ENCODE measurements at regions not wholly inside any gene's neighbourhood (a gene's known extent, or its start where the extent isn't known, plus 50 kb on each side); places are given as distances from the start of the nearest gene placed in this dataset.
"Not testable (repeated sequence)": the region's sequence is repeated elsewhere in the genome, so short reads cannot be mapped to it uniquely, and the experiment has no call there.

DNA sequence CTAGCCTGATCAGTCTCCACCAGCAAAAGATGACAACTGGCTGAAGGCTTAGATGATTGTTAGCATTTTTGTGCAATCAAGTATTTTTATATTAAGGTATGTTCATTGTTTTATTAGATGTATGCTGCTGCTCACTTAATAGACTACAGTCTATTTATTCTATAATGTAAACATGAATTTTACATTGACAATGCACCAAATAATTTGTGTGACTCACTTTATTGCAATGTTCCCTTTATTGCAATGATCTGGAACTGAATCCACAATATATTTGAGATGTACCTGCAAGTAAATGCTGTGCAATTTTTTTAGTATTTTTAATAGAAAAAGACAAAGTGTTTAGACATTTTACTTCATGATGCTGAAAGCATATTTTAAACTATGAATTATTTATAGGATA is 896.5 kb downstream of the AMY1C start:
- TF ChIP-seq, protein P1, sequence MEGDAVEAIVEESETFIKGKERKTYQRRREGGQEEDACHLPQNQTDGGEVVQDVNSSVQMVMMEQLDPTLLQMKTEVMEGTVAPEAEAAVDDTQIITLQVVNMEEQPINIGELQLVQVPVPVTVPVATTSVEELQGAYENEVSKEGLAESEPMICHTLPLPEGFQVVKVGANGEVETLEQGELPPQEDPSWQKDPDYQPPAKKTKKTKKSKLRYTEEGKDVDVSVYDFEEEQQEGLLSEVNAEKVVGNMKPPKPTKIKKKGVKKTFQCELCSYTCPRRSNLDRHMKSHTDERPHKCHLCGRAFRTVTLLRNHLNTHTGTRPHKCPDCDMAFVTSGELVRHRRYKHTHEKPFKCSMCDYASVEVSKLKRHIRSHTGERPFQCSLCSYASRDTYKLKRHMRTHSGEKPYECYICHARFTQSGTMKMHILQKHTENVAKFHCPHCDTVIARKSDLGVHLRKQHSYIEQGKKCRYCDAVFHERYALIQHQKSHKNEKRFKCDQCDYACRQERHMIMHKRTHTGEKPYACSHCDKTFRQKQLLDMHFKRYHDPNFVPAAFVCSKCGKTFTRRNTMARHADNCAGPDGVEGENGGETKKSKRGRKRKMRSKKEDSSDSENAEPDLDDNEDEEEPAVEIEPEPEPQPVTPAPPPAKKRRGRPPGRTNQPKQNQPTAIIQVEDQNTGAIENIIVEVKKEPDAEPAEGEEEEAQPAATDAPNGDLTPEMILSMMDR (IDR thresholded peaks at IDR 0.05; ENCODE audit: low read depth, low read length), result no peak
- no peak overlapping the region for H3K4me3 ChIP-seq (ENCODE audit: low read depth, low read length)

DNA sequence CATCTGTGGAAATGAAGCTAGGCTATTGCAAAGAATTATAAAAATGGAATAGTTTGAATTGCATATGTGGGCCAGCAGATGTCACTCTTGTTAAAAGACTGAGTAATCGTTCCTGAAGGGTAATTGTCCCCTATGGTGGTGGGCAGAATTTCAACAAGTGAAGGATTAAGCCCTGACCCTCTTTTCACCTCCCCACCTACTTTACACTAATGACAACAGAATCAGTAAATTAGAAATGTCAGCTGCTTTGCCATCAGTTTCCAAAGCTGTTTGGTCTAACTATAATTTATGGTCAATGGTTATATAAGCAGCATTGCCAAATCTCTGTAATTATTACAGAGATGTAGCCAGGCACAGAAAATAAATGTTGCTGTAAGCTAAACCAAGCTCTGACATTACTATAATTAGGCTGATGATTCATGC is 898.6 kb downstream of the AMY1C start:
- H3K4me3 ChIP-seq (ENCODE audit: low read depth, low read length), result no peak overlapping the region
- TF ChIP-seq, protein P1 (IDR thresholded peaks at IDR 0.05; ENCODE audit: low read depth, low read length), result no peak

DNA sequence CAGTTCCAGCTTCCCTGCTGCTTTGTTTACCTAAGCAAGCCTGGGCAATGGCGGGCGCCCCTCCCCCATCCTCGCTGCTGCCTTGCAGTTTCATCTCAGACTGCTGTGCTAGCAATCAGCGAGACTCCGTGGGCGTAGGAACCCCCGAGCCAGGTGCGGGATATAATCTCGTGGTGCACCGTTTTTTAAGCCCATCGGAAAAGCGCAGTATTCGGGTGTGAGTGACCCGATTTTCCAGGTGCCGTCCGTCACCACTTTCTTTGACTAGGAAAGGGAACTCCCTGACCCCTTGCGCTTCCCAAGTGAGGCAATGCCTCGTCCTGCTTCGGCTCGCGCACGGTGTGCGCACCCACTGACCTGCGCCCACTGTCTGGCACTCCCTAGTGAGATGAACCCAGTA is 914.7 kb downstream of the AMY1C start:
- H3K4me3 ChIP-seq (ENCODE audit: low read depth, low read length), result not testable (repeated sequence)

DNA sequence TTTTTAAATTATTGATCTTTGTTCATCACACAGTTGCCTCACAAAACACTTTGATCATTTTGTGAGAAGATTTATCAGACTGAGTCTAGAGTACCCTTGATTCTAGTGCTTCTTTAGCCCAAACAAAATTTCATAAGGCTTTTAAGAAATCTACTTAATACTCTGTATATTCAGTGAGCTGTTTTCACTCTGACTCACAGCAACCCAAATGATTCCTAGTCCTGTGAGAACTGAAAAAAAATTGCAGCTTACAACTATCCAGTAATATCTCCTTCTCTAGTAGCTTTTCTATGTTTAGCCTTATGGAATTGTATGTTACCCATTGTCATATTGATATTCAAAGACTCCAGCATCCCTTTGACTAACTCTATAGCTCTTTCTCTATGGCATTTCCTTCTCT is 915.6 kb downstream of the AMY1C start:
- H3K4me3 ChIP-seq (ENCODE audit: low read depth, low read length), result no peak overlapping the region
- TF ChIP-seq, protein P1 (IDR thresholded peaks at IDR 0.05; ENCODE audit: low read depth, low read length), result no peak

DNA sequence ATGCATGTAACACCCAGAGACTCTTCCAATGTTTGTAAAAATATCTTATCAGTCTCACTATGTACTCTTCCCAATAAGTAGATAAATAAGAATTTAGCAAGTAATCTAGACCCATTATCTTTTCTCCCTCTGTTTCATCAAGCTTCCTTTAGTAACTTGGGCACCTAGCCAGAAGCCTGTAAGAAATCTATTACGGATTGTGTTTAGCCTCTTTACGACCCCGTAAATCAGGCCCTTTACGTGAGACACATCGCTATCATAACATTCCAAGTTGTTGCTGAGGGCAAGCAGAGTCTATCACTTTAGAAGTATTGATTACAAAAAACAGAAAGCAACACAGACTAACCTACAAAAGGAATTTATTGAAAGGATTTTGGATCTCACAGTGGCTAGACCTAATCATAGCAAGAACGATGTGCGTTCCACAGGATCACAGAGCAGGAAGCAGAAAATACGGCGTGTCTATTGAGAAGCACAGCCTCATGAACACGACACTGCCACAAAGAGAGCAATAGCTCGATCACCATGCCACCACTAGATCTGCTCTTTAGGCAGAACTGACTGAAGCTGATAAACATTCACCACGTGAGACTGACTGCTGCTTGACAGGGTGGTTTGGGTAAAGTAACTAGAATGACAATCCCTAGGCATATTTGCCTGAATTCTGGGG is 922.1 kb downstream of the AMY1C start:
- TF ChIP-seq, protein P1 (IDR thresholded peaks at IDR 0.05; ENCODE audit: low read depth, low read length), result no peak
- no peak overlapping the region for H3K4me3 ChIP-seq (ENCODE audit: low read depth, low read length)

DNA sequence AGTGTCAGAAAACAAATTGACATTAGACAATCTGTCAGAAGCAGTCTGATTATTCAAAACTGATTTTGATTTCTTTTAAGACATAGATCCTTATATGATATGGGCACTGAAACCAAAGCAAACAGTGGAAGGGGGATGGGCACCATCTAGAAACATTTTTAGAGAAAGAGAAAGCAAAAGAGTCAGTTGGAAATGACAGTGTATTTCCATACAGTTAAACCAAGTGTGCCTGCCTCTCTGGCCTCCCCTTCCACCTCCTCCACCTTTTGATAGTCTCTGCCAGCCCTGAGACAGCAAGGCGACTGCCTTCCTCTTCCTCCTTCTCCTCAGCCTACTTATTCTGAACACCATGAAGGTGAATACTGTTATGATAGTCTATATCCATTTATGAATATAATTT is 949.7 kb downstream of the AMY1C start:
- TF ChIP-seq, protein P1 (IDR thresholded peaks at IDR 0.05; ENCODE audit: low read depth, low read length), result no peak
- H3K4me3 ChIP-seq (ENCODE audit: low read depth, low read length), result no peak overlapping the region

DNA sequence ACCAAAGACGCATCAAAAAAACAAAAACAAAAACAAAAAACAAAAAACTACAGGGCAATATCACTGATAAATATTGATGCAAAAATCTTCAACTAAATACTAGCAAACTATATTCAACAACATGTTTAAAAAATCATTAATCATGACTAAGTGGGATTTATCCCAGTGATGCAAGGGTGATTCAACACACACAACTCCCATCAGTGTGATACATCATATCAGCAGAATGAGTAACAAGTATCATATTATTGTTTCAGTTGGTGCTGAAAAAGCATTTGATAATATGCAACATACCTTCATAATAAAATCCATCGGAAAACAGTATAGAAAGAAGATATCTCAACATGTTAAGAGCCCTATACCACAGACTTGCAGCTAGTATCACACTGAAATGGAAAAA is 953.0 kb downstream of the AMY1C start:
- TF ChIP-seq, protein P1 (IDR thresholded peaks at IDR 0.05; ENCODE audit: low read depth, low read length), result no peak
- H3K4me3 ChIP-seq (ENCODE audit: low read depth, low read length), result no peak overlapping the region

DNA sequence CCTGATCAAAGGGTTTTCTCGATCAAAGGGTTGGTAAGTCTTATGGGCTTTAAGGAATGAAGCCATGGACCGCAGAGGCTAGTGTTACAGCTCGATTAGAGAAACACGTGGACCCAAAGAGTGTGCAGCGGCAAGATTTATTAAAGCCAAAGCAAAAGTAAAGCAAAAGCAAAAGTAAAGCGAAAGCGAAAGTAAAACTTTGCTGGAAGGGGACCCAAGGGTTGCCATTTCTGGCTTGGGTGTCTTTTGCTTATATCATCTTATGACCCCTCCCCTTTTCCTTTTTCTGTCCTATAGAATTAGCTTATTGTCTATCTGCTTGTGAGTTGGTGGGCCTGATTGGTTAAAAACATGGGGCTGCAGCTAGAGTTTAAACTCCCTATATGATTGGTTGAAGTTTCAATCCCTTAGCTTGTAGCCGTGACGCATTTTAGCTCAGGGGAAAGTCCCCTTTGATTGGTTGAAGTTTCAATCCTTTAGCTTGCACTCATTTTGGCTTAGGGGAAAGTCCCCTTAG is 957.0 kb downstream of the AMY1C start:
- peak overlapping the region; percentile 54 for H3K4me3 ChIP-seq (ENCODE audit: low read depth, low read length)
- TF ChIP-seq, protein P1 (IDR thresholded peaks at IDR 0.05; ENCODE audit: low read depth, low read length), result no peak
